Activated CD4-positive, alpha-beta T cell treated with anti-CD3 and anti-CD28 coated beads, Interleukin-2, amount 50 U/mL, for 24 hours (primary cell): ENCODE measurements at regions not wholly inside any gene's neighbourhood (a gene's known extent, or its start where the extent isn't known, plus 50 kb on each side); places are given as distances from the start of the nearest gene placed in this dataset.
"Not testable (repeated sequence)": the region's sequence is repeated elsewhere in the genome, so short reads cannot be mapped to it uniquely, and the experiment has no call there.

ENCODE experiments used
- DNase-seq, 2 donors: peaks; one replicate each; pipeline ENCODE4 v3.0.0-alpha.2; 2020; ENCODE audit warnings: low read depth in 1 of 2, low spot score in 1 of 2

DNA sequence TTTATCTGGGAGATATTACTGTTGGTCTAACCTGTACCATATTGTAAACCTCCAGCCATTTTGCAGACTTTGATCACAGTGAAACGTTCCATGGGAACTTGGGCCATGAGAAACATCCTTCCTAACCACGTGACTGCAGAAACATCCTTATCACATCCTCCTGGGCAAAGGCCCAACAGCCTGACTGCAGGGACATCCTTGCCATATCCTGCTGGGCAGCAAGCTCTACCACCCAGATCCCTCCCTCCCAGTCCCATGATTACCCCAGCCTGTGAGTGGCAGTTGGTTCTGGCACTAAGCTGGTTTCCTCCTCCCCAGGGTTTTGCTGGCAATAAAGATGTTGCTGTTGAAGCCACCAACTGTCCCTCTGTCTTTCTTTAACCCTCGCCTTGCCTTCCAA, 201.2 kb downstream of the POTEC start:
- DNase-seq, result not testable (repeated sequence)

DNA sequence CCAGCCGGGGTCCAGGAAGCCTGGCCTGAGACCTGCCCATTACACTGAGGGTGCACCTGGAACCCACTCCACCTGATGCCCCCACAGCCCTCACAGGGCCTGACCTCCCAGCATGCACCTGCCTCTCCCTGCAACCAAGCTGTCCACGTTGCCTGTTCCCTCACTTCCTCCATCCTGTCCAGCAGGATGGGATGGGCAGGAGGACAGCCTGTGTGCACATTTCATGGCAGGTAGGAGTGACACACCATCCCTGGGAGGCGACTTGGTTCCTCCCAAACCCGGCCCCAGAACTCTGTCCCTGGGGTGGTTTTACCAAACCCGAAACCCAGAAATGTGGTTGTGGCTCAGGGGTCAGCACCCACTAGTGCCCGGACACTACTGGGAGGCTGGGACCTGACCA, 203.8 kb upstream of the ZNF519 start:
- DNase-seq, result not testable (repeated sequence)

DNA sequence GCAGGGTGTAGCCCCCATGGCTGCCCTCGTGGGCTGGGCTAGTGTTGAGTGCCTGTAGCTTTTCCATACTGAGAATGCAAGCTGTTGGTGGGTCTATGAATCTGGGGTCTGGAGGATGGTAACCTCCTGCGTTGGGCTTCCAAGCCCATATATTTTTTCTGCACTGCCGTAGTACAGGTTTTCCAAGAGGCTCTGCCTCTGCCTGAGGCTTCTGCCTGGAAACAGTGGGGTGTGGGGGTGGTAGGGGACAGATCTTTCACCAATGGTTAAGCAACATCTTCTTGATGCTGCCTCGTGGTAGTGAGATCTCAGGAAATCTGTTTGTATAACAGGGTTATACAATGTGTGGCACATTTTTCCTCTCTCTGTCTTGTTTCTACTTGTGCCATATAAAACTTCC, 189.0 kb upstream of the ZNF519 start:
- not testable (repeated sequence) for DNase-seq

DNA sequence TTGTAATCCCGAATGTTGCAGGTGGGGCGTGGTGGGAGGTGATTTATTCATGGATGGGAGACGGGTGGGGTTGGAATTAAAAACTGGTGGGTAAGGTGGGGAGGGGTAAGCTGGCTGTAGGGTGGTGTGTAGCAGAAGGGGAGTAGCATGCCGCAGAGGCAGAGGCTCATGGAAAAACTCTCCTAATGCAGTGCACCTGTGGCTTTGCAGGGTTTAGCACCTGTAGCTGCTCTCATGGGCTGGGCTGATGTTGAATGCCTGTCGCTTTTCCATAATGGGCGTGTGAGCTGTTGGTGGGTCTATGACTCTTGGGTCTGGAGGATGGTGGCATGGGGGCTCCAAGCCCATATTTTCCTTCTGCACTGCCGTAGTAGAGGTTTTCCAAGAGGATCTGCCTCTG, 169.0 kb upstream of the ZNF519 start:
- DNase-seq, result not testable (repeated sequence)

DNA sequence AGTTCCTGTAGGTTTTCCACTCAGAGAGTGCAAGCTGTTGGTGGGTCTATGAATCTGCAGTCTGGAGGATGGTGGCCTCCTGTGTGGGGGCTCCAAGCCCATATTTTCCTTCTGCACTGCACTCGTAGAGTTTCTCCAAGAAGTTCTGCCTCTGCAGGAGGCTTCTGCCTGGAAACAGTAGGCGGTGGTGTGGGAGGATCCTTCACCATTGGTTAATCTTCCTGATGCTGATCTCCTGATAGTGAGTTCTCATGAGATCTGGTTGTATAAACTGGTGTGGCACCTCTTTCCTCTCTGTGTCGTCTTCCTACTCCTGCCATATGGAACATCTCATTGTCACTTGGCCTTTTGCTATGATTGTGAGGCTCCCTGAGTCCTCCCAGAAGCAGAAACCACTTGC, 162.8 kb upstream of the ZNF519 start:
- not testable (repeated sequence) for DNase-seq

DNA sequence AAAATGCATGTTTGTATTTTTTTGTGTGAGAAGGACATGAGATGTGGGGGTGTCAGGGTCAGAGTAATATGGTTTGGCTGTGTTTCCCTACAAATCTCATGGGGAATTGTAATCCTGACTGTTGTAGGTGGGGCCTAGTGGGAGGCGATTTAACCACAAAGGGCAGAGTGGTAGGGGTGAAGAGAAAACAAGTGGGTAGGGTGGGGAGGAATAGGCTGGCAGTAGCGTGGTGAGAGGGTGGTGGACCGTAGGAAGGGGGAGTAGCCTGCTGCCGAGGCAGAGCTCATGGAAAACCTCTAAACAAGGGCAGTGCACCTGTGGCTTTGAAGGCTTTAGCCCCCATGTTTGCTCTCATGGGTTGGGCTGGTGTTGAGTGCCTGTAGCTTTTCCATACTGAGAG, 152.8 kb upstream of the ZNF519 start:
- no peak for DNase-seq

DNA sequence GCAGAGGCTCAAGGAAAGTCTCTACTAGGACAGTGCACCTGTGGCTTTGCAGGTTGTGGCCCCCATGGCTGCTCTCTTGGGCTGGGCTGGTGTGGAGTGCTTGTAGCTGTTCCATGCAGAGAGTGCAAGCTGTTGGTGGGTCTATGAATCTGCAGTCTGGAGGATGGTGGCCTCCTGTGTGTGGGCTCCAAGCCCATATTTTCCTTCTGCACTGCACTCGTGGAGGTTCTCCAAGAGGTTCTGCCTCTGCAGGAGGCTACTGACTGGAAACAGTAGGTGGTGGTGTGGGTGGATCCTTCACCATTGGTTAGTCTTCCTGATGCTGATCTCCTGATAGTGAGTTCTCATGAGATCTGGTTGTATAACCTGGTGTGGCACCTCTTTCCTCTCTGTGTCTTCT, 143.2 kb upstream of the ZNF519 start:
- DNase-seq, result not testable (repeated sequence)

DNA sequence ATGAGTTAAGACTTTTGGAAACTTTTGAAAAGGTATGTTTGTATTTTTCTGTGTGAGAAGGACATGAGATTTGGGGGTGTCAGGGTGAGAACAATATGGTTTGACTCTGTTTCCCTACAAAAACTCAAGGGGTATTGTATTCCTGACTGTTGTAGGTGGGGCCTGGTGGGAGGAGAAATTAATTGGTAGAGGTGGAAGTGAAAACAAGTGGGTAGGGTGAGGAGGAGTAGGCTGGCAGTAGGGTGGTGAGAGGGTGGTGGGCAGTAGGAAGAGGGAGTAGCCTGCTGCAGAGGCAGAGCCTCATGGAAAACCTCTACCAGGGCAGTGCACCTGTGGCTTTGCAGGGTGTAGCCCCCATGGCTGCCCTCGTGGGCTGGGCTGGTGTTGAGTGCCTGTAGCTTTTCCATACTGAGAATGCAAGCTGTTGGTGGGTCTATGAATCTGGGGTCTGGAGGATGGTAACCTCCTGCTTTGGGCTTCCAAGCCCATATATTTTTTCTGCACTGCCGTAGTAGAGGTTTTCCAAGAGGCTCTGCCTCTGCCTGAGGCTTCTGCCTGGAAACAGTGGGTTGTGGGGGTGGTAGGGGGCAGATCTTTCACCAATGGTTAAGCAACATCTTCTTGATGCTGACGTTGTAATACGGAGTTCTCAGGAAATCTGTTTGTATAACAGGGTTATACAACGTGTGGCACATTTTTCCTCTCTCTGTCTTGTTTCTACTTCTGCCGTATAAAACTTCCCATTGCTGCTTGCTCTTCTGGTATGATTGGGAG, 133.6 kb upstream of the ZNF519 start:
- not testable (repeated sequence) for DNase-seq

DNA sequence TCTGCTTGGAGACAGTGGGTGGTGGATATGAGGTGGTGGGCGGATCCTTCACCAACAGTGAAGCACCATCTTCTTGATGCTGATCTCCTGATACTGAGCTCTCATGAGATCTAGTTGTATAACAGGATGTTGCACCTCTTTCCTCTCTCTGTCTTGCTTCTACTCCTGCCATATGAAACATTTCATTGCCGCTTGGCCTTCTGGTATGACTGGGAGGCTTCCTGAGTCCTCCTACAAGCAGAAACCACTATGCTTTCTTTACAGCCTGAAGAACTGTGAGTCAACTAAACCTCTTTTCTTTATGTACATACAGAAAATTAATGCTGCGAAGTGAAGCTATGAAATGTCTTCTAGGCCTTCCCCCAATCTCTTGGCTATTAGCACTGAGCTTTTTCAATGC, 130.6 kb upstream of the ZNF519 start:
- not testable (repeated sequence) for DNase-seq

DNA sequence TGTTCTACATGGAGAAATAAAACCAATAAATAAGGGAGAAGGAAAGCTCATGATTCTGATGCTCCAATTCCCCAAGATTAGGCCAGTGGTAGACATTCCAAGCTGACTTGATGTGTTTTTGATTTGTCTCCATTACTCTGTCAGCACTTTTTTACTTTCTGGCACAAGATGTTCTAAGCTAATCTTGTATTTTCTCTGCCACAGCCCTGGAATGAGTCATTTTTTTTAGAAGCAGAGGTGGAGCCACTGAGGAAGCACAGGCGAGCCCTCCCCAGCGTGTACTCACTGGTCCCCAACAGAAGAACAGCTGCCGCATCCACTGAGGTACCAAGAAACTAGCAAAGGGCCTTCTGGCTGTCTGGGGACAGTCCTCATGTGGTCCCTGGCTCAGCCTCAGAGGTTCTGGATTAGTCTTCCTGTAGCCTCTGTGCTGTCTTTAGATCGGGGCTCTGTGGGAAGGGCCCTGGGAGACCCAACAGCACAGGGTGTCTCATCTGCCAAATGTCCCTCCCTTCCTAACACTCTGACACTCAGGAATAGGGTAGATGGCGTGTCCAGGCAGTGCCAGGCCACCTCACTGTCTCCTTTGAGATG, 117.9 kb upstream of the ZNF519 start:
- DNase-seq, result not testable (repeated sequence)

DNA sequence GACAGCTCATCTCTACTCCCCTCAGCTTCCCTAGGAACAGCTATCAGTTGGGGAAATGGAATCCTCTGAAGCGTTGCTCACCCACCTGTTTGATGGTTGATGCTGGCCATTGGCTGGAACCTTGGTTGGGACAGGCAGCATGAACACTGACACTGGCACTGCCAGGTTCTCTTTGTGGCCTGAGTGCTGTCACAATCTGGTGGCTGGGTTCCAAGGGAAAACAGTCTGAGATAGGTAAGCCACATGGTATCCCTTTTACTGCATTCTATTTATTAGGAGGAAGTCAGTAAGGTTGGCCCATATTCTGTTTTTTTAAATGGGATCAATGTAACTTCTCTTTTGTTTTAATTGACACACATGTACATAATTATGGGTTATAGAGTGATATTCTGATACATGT, 107.0 kb upstream of the ZNF519 start:
- not testable (repeated sequence) for DNase-seq

DNA sequence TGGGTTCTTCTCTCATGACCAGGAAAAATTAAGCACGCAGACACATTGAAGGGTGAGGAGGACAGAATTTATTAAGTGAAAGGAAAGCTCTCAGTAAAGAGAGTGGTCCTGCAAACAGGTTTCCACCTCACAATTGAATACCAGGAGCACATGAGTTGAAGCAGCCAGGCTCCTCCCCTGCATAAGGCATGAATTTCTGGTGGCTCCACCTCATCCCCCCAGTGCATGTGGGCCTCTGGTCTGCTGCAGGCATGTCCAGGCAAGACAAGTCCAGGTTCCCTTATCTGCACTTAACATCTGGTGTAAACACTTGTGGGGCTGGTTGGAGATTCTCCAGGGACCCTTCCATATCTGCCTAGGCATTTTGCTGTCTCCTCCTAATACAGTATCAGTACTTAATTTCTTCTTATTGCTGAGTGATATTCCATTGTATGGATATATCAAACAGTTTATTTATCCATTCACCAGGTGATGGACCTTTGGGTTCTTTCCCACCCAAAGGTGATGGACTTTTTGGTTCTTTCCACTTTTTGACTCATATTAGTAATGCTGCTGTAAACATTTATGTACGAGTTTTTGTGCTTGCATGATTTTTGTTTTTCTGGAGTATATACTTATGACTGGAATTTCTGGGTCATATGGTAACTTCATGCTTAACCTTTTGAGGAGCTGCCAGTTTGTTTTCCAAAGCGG, 104.3 kb upstream of the ZNF519 start:
- not testable (repeated sequence) for DNase-seq

DNA sequence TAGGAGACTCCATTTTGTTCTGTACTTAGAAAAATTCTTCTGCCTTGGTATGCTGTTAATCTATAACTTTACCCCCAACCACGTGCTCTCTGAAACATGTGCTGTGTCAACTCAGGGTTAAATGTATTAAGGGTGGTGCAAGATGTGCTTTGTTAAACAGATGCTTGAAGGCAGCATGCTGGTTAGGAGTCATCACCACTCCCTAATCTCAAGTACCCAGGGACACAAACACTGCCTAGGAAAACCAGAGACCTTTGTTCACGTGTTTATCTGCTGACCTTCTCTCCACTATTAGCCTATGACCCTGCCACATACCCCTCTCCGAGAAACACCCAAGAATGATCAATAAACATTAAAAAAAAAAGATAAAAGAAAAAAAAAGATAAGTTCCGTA, 93.0 kb upstream of the ZNF519 start:
- not testable (repeated sequence) for DNase-seq

DNA sequence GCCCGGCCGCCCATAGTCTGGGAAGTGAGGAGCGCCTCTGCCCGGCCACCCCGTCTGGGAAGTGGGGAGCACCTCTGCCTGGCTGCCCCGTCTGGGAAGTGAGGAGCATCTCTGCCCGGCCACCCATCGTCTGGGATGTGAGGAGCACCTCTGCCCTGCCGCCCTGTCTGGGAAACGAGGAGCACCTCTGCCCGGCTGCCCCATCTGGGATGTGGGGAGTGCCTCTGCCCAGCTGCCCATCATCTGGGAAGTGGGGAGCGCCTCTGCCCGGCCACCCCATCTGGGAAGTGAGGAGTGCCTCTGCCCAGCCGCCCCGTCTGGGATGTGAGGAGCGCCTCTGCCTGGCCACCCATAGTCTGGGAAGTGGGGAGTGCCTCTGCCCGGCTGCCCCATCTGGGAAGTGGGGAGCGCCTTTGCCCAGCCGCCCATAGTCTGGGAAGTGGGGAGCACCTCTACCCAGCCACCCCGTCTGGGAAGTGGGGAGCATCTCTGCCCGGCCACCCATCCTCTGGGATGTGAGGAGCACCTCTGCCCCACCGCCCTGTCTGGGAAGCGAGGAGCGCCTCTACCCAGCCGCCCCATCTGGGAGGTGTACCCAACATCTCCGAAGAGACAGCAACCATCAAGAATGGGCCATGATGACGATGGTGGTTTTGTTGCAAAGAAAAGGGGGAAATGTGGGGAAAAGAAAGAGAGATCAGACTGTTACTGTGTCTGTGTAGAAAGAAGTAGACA, 92.5 kb upstream of the ZNF519 start:
- not testable (repeated sequence) for DNase-seq

DNA sequence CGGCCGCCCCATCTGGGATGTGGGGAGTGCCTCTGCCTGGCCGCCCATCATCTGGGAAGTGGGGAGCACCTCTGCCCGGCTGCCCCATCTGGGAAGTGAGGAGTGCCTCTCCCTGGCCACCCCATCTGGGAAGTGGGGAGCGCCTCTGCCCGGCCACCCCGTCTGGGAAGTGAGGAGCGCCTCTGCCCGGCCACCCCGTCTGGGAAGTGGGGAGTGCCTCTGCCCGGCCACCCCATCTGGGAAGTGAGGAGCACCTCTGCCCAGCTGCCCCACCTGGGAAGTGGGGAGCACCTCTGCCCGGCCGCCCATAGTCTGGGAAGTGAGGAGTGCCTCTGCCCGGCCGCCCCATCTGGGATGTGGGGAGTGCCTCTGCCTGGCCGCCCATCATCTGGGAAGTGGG, 91.7 kb upstream of the ZNF519 start:
- not testable (repeated sequence) for DNase-seq

DNA sequence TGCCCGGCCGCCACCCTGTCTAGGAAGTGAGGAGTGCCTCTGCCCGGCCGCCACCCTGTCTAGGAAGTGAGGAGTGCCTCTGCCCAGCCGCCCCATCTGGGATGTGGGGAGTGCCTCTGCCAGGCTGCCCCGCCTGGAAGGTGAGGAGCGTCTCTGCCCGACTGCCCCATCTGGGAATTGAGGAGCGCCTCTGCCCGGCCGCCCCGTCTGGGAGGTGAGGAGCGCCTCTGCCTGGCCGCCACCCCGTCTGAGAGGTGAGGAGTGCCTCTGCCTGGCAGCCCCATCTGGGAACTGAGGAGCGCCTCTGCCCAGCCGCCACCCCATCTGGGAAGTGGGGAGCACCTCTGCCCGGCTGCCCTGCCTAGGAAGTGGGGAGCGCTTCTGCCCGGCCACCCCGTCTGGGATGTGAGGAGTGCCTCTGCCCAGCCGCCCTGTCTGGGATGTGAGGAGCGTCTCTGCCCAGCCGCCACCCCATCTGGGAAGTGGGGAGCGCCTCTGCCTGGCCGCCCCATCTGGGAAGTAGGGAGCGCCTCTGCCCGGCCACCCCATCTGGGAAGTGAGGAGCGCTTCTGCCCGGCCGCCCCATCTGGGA, 91.1 kb upstream of the ZNF519 start:
- DNase-seq, result not testable (repeated sequence)

DNA sequence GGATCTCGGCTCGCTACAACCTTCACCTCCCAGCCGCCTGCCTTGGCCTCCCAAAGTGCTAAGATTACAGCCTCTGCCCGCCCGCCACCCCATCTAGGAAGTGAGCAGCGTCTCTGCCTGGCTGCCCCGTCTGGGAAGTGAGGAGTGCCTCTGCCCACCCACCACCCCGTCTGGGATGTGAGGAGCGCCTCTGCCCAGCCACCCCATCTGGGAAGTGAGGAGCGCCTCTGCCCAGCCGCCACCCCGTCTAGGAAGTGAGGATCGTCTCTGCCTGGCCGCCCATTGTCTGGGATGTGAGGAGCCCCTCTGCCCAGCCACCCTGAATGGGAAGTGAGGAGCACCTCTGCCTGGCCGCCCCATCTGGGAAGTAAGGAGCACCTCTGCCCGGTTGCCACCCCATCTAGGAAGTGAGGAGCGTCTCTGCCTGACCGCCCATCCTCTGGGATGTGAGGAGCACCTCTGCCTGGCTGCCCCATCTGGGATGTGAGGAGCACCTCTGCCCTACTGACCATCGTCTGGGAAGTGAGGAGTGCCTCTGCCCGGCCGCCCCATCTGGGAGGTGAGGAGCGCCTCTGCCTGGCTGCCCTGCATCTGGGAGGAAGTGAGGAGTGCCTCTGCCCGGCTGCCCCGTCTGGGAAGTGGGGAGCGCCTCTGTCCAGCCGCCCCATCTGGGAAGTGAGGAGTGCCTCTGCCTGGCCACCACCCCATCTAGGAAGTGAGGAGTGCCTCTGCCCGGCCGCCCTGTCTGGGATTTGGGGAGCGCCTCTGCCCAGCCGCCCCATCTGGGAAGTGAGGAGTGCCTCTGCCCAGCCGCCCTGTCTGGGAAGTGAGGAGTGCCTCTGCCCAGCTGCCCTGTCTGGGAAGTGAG, 90.4 kb upstream of the ZNF519 start:
- not testable (repeated sequence) for DNase-seq

DNA sequence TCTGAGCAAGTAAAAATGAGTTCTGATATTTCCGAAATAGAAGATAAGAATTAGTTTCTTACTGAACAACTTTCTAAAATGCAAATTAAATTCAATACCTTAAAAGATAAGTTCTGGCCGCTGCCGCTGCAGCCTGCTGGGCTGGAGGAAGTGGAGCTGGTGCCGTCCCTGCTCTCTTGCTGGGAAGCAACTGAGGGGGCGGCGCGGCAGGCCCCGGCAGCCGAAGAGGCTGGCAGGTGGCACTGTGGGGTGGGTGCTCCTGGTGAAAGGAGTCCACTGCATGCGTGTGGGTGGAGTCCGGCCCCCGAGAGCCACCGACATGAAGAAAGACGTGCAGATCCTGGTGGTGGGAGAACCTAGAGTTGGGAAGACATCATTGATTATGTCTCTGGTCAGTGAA, 89.5 kb upstream of the ZNF519 start:
- no peak for DNase-seq

DNA sequence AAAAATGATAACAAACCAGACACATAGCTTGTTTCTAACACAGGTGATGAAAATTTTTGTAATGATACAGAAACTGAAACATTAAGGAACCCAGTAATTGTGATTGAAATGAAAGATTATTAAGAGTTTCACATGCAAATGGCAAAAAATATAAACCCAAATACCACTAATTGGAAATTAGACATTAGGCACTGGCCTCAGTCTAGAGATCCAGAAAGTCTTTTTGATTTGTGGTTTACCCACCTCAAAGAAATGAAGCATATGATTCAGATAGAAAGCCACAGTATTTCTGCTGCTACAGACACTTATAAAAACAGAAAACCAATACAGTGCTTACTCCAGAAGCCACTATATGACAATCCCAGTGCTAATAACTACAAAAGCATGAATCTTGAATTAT, 83.7 kb upstream of the ZNF519 start:
- not testable (repeated sequence) for DNase-seq

DNA sequence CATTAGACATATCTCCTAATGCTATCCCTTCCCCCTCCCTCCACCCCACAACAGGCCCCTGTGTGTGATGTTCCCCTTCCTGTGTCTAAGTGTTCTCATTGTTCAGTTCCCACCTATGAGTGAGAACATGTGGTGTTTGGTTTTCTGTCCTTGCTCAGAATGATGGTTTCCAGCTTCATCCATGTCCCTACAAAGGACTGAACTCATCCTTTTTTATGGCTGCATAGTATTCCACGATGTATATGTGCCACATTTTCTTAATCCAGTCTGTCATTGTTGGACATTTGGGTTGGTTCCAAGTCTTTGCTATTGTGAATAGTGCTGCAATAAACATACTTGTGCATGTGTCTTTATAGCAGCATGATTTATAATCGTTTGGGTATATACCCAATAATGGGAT, 71.2 kb upstream of the ZNF519 start:
- not testable (repeated sequence) for DNase-seq
